ENCODE measurements at regions not wholly inside any gene's neighbourhood (a gene's known extent, or its start where the extent isn't known, plus 50 kb on each side); places are given as distances from the start of the nearest gene placed in this dataset.

- no peak for DNase-seq (ENCODE audit: low spot score in 2 of 2, unreplicated experiment in 2 of 2)
- Mint-ChIP-seq H3K27ac (no peak overlapping the region), H3K27me3 (ENCODE audit: low read depth) (no peaks in the 10 kb centered on the region), H3K9me3 (peaks cover 5% of the 10 kb centered on the region), H3K4me1 (peaks cover 6% of the 10 kb centered on the region), H3K36me3 (no peaks in the 10 kb centered on the region), H3K4me3 (no peak overlapping the region)
- no peak for TF ChIP-seq CTCF (IDR thresholded peaks at IDR 0.05; ENCODE audit: unreplicated experiment)
Measured at GRCh38 chr9:73474625-73475024, 323.0 kb downstream of the ANXA1 start.

GRCh38 chr9:73494894-73495293, 343.2 kb downstream of the ANXA1 start:
- Mint-ChIP-seq H3K9me3 (peaks cover 17% of the 10 kb centered on the region), H3K4me3 (no peak overlapping the region), H3K4me1 (no peaks in the 10 kb centered on the region), H3K36me3 (no peaks in the 10 kb centered on the region), H3K27ac (no peak overlapping the region), H3K27me3 (ENCODE audit: low read depth) (no peaks in the 10 kb centered on the region)
- no peak for TF ChIP-seq CTCF (IDR thresholded peaks at IDR 0.05; ENCODE audit: unreplicated experiment)
- DNase-seq (ENCODE audit: low spot score in 2 of 2, unreplicated experiment in 2 of 2) = no peak

- peaks cover 11% of the 10 kb centered on the region for H3K9me3 Mint-ChIP-seq
- TF ChIP-seq CTCF (IDR thresholded peaks at IDR 0.05; ENCODE audit: unreplicated experiment) = no peak
- no peak overlapping the region for H3K27ac Mint-ChIP-seq
- no peak for DNase-seq (ENCODE audit: low spot score in 2 of 2, unreplicated experiment in 2 of 2)
- no peaks in the 10 kb centered on the region for H3K36me3 Mint-ChIP-seq
- no peaks in the 10 kb centered on the region for H3K27me3 Mint-ChIP-seq (ENCODE audit: low read depth)
- no peak overlapping the region for H3K4me3 Mint-ChIP-seq
- H3K4me1 Mint-ChIP-seq = no peaks in the 10 kb centered on the region
Measured at GRCh38 chr9:73497796-73498195, 346.1 kb downstream of the ANXA1 start.

- no peaks in the 10 kb centered on the region for H3K36me3 Mint-ChIP-seq
- TF ChIP-seq CTCF (IDR thresholded peaks at IDR 0.05; ENCODE audit: unreplicated experiment) = no peak
- H3K9me3 Mint-ChIP-seq = no peaks in the 10 kb centered on the region
- no peak for DNase-seq (ENCODE audit: low spot score in 2 of 2, unreplicated experiment in 2 of 2)
- H3K4me3 Mint-ChIP-seq = no peak overlapping the region
- H3K4me1 Mint-ChIP-seq = no peaks in the 10 kb centered on the region
- H3K27me3 Mint-ChIP-seq (ENCODE audit: low read depth) = no peaks in the 10 kb centered on the region
- H3K27ac Mint-ChIP-seq = no peak overlapping the region
Measured at GRCh38 chr9:73515216-73515615, 363.6 kb downstream of the ANXA1 start.

- Mint-ChIP-seq H3K9me3 (no peaks in the 10 kb centered on the region), H3K27ac (no peak overlapping the region), H3K4me3 (no peak overlapping the region), H3K36me3 (no peaks in the 10 kb centered on the region), H3K4me1 (no peaks in the 10 kb centered on the region), H3K27me3 (ENCODE audit: low read depth) (no peaks in the 10 kb centered on the region)
- DNase-seq (ENCODE audit: low spot score in 2 of 2, unreplicated experiment in 2 of 2) = no peak
- TF ChIP-seq CTCF (IDR thresholded peaks at IDR 0.05; ENCODE audit: unreplicated experiment) = no peak
Measured at GRCh38 chr9:73523391-73523790, 371.7 kb downstream of the ANXA1 start.

- H3K9me3 Mint-ChIP-seq = no peaks in the 10 kb centered on the region
- H3K36me3 Mint-ChIP-seq = no peaks in the 10 kb centered on the region
- no peak for TF ChIP-seq CTCF (IDR thresholded peaks at IDR 0.05; ENCODE audit: unreplicated experiment)
Measured at GRCh38 chr9:73525350-73525749, 373.7 kb downstream of the ANXA1 start.

More at GRCh38 chr9:73525350-73525749, 373.7 kb downstream of the ANXA1 start:
- H3K27me3 Mint-ChIP-seq (ENCODE audit: low read depth) = no peaks in the 10 kb centered on the region
- H3K4me3 Mint-ChIP-seq = no peak overlapping the region
- no peak for DNase-seq (ENCODE audit: low spot score in 2 of 2, unreplicated experiment in 2 of 2)
- H3K27ac Mint-ChIP-seq = no peak overlapping the region
- no peaks in the 10 kb centered on the region for H3K4me1 Mint-ChIP-seq
